HG03432 (cell line): ENCODE measurements at regions not wholly inside any gene's neighbourhood (a gene's known extent, or its start where the extent isn't known, plus 50 kb on each side); places are given as distances from the start of the nearest gene placed in this dataset.
"Not testable (repeated sequence)": the region's sequence is repeated elsewhere in the genome, so short reads cannot be mapped to it uniquely, and the experiment has no call there.

Experiments used
- ATAC-seq: cut with Tn5 transposase; IDR thresholded peaks from one replicate; pipeline ENCODE4 v1.9.1; 2021; ENCODE audit warnings: mild to moderate bottlenecking, moderate library complexity; ENCODE audit not compliant: unreplicated experiment

- ATAC-seq: no peak
Observed at GRCh38 chr6:47405273-47405672, 72.3 kb upstream of the CD2AP start.

DNA sequence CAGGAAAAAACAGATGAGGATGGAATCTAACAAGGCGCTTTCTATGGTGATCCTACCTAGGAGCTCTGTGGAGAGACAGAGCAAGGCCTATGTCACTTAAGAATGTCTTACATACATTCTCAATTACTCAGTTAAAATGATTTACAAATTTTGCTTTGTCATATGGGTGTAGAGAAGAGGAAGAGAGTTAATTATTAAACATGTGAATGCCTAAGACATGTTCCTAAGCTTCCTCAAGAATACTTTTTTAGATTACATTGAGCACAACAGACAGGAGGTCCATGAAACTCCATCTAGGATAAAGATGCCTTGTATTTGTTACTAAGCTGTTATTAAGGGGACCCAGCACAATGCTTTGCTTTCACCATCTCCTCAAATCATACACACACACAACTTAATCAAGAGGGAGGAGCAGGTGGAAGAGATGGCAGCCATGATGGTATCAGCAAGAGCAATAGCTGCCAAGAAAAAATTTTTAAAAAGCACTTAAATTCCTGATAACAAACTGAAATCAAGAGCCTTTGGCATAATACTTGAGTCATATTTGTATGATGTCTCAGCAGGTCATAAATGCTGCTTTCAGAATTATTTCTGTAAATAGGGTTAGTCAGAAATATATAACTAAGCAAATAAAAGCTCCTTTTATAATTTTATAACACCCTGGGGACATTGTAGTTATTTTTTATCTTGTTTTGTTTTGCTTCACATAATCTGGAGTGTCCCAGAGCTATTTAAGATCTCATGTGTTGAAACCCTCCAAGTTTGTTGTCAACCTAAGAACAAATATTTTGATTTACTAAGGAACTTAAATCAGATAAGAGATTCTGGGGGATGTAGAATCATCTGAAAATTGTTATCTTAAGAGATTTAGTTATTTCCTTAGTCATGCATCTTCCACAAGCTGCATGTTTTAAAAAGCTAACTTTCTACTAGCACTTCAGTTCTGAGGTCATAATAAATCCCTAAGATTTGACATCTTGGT is 70.0 kb upstream of the CD2AP start:
- no peak for ATAC-seq

DNA sequence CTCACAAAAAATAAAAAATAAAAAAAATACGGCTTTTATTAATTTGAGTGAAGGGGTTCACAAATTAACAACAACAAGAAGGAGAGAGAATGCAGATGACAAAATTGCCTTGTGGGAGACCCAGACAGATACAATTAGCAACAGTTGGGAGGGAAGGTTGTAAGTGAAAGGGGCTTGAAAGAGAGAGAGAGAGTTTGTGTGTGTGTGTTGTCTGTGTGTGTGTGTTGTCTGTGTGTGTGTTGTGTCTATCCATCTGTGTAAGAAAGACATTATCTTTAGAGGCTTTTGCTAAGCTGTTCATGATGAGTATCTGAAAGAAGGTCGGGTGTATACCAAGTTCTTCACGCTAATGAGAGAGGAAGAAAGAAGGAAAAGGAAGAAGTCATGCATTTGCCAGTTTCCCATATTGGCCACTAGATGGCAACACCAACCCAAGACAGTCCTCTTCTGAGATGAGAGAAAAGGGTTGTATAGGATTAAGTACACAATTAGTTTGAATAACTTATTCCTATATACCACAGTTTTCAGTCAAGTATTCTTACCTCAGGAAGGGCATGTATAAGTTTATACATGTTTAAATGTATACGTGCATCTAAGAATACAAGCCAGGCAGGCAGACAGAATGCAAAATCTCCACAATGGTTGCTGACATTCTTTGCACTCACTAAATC is 63.7 kb upstream of the CD2AP start:
- peak; percentile 72 for ATAC-seq

- peak; percentile 84 for ATAC-seq
Observed at GRCh38 chr6:47414423-47415167, 63.0 kb upstream of the CD2AP start.

DNA sequence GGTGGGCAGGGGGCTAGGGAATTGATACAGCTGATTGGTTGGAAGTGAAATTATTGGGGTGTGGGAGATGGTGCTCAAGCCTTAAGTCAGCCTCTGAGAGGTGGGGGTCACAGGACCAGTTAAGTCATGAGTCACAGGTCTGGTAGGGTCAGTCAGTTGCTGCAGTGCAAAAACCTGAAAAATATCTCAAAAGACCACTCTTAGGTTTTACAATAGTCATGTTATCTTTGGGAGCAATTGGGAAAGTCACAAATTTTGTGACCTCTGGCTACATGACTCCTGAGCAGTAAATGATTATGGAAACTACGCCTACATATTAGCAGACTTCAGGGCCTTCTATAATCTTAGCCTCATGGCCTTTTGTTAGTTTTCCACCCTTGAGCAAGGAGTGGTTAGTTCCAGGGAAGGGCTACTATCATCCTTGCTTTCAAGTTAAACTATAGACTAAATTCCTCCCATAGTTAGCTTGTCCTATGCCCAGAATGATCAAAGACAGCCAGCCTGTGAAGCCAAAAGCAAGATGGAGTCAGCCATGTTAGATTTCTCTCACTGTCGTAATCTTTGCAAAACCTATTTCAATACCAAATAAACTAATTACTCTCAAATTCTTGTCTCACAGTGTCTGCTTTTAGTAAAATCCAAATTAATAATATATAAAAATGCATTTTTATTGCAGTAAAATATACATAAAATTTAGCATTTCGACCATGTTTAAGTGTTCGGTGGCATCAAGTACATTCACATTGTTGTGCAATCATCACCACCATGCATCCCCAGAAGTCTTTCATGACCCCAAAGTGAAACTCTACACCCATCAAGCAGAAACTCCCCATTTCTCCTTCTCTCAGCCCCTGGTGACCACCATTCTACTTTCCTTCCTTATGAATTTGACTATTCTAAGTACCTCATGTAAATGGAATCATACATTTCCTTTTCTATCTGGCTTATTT is 60.9 kb upstream of the CD2AP start:
- ATAC-seq: no peak

- no peak for ATAC-seq
Observed at GRCh38 chr6:47419621-47420020, 58.0 kb upstream of the CD2AP start.

GRCh38 chr6:47420394-47421371 is 56.9 kb upstream of the CD2AP start:
- ATAC-seq: no peak

GRCh38 chr6:47423079-47423478 is 54.5 kb upstream of the CD2AP start:
- ATAC-seq: no peak

- no peak for ATAC-seq
Observed at GRCh38 chr6:47424436-47424836, 53.2 kb upstream of the CD2AP start.

GRCh38 chr6:47425724-47426123 is 51.9 kb upstream of the CD2AP start:
- ATAC-seq: not testable (repeated sequence)

- ATAC-seq: no peak
Observed at GRCh38 chr6:47426524-47427302, 50.9 kb upstream of the CD2AP start.

- ATAC-seq: no peak
Observed at GRCh38 chr6:47427680-47428079, 49.9 kb upstream of the CD2AP start.
